ENCODE measurements at regions not wholly inside any gene's neighbourhood (a gene's known extent, or its start where the extent isn't known, plus 50 kb on each side); places are given as distances from the start of the nearest gene placed in this dataset.

- TF ChIP-seq POLR2A (IDR thresholded peaks at IDR 0.05) (no peak), CTCF (IDR thresholded peaks at IDR 0.05) (no peak)
These were observed 1112.3 kb upstream of the SEMA6A start for GRCh38 chr5:117686926-117687325.
